SK-N-MC (cell line): ENCODE measurements at regions not wholly inside any gene's neighbourhood (a gene's known extent, or its start where the extent isn't known, plus 50 kb on each side); places are given as distances from the start of the nearest gene placed in this dataset.

ENCODE experiments used
- DNase-seq: peaks from one replicate; pipeline ENCODE4 v3.0.0-alpha.2; 2011; ENCODE audit warnings: low read depth, low spot score
- H3K27ac ChIP-seq: fragments of 200-600 bp; sonication (generic); 2 replicates; pipeline ENCODE4 v1.5.1; 2016; ENCODE audit warnings: mixed run types
- H3K36me3 ChIP-seq: fragments of 200-600 bp; sonication (generic); 2 replicates; pipeline ENCODE4 v1.6.1; 2017; ENCODE audit warnings: antibody characterized with exemption, low read length, mixed read lengths; ENCODE audit not compliant: insufficient read depth
- H3K4me3 ChIP-seq: fragments of 200-600 bp; sonication (generic); 2 replicates; pipeline ENCODE4 v1.5.1; 2016
- H3K9ac ChIP-seq: fragments of 200-600 bp; sonication (generic); 2 replicates; pipeline ENCODE4 v1.8.0; 2017; ENCODE audit warnings: mixed run types, mixed read lengths; ENCODE audit not compliant: insufficient read length
- H3K9me3 ChIP-seq: fragments of 200-600 bp; sonication (generic); 2 replicates; pipeline ENCODE4 v1.6.1; 2017; ENCODE audit warnings: low read depth, mild to moderate bottlenecking, antibody characterized with exemption, low read length, moderate library complexity, mixed read lengths
- EZH2 ChIP-seq: fragments of 200-600 bp; sonication (generic); IDR thresholded peaks from one replicate; pipeline ENCODE4 v1.6.1; 2017; ENCODE audit warnings: antibody characterized with exemption
- FOXP2 ChIP-seq: optimal IDR thresholded peaks from 2 replicates; pipeline ENCODE3; 2011; ENCODE audit warnings: mild to moderate bottlenecking, moderate library complexity; ENCODE audit not compliant: insufficient read depth; ENCODE audit errors: extremely low read length, control extremely low read depth
- POLR2AphosphoS5 ChIP-seq: IDR thresholded peaks from 2 replicates; pipeline ENCODE4 v1.6.1; 2012; ENCODE audit warnings: mild to moderate bottlenecking, low read depth, low read length, borderline replicate concordance

DNA sequence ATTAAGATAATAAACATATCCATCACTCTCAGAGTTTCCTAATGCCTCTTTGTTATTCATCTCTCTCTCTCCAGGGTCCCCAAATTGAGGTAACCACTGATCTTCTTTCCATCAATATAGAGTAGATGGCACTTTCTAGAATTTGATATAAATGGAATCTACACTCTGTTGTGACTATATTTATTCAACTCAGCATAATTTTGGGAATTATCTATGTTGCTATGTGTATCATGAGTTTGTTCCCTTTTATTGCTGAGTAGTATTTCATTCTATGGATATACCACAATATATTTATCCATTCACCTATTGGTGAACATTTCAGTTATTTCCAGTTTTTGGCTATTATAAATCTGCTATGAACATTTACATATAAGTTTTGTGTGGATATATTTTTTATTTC, 230.7 kb downstream of the HLX start:
- no peaks in the 10 kb centered on the region for H3K36me3 ChIP-seq
- DNase-seq: no peak
- TF ChIP-seq FOXP2 (no peak), POLR2AphosphoS5 (no peak), EZH2 (no peak)
- no peaks in the 10 kb centered on the region for H3K9me3 ChIP-seq
- H3K9ac ChIP-seq: no peak overlapping the region
- no peak overlapping the region for H3K4me3 ChIP-seq
- H3K27ac ChIP-seq: no peak overlapping the region

DNA sequence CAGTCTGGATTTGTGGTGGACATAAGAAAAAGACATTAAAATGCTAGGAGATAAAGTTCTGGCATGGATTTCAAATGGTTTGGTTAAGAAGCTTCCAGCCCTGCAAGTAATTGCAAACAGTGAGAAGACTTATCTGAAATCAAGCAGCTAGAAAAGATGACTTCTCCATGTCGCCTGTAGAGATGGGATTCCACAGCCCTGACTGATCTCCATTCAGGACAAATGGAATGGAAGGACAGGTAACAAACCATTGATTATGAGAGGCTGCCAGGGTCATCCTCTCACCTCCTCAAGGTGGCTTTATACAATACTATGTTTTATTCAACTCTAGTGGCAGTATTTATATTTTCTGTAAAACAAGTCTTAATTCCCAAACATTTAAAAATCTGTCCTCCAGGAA, 237.9 kb downstream of the HLX start:
- no peak overlapping the region for H3K27ac ChIP-seq
- no peak overlapping the region for H3K4me3 ChIP-seq
- no peaks in the 10 kb centered on the region for H3K9me3 ChIP-seq
- no peak overlapping the region for H3K9ac ChIP-seq
- DNase-seq: no peak
- TF ChIP-seq FOXP2 (no peak), POLR2AphosphoS5 (no peak), EZH2 (no peak)
- H3K36me3 ChIP-seq: no peaks in the 10 kb centered on the region

DNA sequence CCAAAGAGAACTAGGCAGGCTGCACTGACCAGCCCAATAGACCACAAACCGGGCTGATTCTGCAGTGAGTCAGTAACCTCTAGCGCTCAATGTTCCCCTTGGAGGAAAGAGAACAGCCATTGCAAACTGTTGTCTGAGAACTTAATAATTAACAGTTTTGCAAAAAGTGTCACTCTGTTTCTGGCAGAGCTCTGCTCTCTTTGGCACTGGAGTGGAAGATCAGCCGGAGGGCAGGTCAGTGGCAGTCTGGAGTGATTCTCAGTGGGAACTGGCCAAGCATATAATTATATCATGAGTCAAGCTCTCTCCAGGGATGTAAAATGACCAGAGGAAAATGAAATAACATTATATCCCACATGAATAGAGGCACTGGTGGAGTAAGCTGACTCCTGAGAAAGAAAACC, 238.3 kb downstream of the HLX start:
- no peak for DNase-seq
- H3K27ac ChIP-seq: no peak overlapping the region
- no peaks in the 10 kb centered on the region for H3K36me3 ChIP-seq
- no peak overlapping the region for H3K4me3 ChIP-seq
- H3K9ac ChIP-seq: no peak overlapping the region
- TF ChIP-seq POLR2AphosphoS5: no peak
- no peak for TF ChIP-seq EZH2
- TF ChIP-seq FOXP2: no peak
- no peaks in the 10 kb centered on the region for H3K9me3 ChIP-seq

DNA sequence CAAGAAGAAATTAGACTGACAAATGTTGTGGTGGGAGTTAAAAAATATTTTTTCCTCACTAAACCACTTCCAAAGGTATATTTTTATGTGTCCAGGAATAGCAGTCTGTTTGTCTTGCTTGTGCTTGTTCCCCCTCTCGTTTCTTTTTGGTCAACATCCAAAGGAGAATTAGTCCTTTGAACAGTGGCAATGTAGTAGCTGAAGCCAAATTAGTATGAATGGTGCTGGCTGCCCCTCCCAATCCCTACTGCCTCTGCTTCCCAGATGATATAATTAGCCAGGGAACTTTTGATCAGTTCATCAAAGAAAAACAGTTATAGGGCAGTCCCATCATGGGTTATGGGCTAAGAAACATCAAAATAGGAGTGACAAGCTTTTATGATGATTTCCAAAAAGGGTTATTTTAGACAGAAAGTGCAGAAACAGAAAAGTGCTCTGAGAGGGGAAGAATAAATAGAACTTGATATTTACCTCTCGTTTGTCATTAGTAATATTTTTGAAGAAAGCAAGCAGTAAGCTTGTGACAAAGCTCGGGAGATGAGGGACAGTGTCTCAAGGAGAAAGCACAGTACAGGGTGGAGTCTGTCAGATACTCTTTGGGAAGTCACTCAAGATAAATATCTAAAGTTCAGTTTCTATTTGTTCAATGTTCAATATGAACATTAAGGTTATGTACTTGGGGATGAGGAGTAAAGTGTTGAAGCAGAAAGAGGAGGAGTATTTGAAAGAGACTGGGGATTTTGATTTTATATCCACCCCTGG, 239.1 kb downstream of the HLX start:
- H3K4me3 ChIP-seq: no peak overlapping the region
- TF ChIP-seq POLR2AphosphoS5 (no peak), EZH2 (no peak), FOXP2 (no peak)
- no peak overlapping the region for H3K9ac ChIP-seq
- no peaks in the 10 kb centered on the region for H3K9me3 ChIP-seq
- no peaks in the 10 kb centered on the region for H3K36me3 ChIP-seq
- no peak for DNase-seq
- H3K27ac ChIP-seq: no peak overlapping the region

DNA sequence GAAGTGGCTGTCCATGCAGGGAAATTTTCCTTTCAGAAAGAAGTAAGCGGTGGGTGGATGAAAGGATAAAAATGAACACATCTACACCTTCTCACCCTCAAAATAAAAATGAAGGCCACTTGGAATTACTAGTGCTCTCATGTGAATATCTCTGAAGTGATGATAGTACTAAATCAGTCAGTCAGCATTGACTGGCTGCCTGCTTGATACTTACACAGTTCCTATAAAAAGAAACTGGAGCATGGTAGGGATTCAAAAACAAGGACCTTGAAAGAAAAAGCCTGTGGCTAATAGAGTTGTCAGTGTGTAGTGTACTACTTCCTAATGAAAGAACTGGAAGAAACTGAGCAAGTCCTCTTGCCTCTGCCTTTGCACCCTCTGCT, 239.7 kb downstream of the HLX start:
- Histone ChIP-seq H3K9me3 (no peaks in the 10 kb centered on the region), H3K27ac (no peak overlapping the region), H3K36me3 (no peaks in the 10 kb centered on the region), H3K9ac (no peak overlapping the region), H3K4me3 (no peak overlapping the region)
- no peak for TF ChIP-seq EZH2
- no peak for TF ChIP-seq FOXP2
- no peak for TF ChIP-seq POLR2AphosphoS5
- no peak for DNase-seq

DNA sequence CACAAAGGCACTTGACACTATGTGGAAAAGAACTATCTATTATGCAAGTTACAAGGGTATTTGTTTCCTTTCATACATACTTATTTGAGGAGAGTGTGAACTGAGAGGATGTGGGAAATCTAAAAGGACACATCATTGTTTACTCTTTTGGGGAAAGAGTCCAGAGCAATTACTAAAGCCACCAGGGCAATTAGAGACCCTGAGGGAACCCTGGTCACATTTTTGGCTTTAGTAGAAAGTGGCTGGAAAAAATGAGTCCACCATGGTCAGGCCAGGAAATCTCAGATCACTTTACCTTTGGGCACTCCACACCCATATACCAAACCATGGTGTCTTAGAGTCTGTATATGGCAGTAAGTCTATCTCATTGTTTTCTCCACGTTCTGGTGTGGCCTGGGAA, 243.3 kb downstream of the HLX start:
- no peaks in the 10 kb centered on the region for H3K36me3 ChIP-seq
- DNase-seq: no peak
- TF ChIP-seq EZH2 (no peak), FOXP2 (no peak), POLR2AphosphoS5 (no peak)
- no peaks in the 10 kb centered on the region for H3K9me3 ChIP-seq
- no peak overlapping the region for H3K9ac ChIP-seq
- no peak overlapping the region for H3K27ac ChIP-seq
- no peak overlapping the region for H3K4me3 ChIP-seq

DNA sequence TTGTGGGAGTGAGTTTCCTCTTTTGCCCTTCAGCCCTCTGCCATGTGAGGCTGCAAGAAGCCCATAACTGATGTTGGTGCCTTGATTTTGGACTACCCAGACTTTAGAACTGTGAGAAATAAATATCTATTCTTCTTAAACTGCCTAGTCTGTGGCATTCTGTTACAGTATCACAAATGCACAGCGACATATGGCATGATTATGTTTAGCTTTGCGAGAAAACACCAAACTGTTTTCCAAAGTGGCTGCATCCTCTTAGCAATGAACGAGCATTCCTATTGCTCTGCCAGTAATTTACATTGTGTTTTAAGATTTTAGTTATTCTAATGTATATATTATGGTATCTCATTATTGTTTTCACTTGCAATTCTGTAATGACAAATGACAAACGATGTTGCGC, 246.7 kb downstream of the HLX start:
- DNase-seq: no peak
- H3K9me3 ChIP-seq: no peaks in the 10 kb centered on the region
- no peaks in the 10 kb centered on the region for H3K36me3 ChIP-seq

DNA sequence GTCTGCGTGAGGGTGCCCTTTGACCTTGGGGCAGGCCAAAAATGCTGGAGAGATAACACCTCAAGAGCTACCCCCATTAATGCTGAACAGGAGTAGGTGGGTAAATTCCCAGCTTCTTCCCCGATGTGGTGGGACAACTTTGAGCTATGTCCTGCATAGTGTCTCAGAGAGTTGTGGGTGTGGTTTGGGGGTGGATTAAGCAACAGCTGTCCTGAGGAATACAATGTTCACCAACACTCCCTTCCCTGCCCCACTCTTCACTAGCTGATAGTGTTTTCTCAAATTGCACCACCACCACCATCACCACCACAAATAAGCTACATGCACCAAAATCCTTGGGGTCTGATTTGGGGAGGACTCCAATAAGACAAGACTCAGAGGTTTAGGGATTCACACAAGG, 258.4 kb downstream of the HLX start:
- Histone ChIP-seq H3K36me3 (no peaks in the 10 kb centered on the region), H3K9me3 (no peaks in the 10 kb centered on the region), H3K4me3 (no peak overlapping the region), H3K27ac (no peak overlapping the region), H3K9ac (no peak overlapping the region)
- no peak for DNase-seq
- TF ChIP-seq POLR2AphosphoS5 (no peak), EZH2 (no peak), FOXP2 (no peak)

More for the DNA sequence above, 246.7 kb downstream of the HLX start:
- H3K4me3 ChIP-seq: no peak overlapping the region
- H3K27ac ChIP-seq: no peak overlapping the region
- no peak overlapping the region for H3K9ac ChIP-seq
- TF ChIP-seq POLR2AphosphoS5 (no peak), EZH2 (no peak), FOXP2 (no peak)

DNA sequence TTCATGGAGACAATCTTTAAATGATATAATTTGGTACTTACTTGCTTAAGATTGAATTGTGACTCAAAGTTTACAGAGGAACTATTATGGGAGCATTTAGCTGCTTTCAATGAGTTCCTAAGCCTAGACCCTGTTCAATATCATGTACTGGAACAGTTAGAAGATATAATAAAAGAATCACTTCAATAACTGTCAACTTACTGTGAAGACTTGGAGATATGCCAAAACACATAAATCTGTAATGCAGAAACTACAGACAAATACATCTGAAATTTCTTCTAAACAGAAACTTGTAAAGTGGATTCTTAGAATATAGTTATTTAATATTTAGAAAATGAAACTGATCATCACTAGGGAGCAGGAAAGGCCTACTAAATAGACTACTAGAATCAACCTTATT, 259.3 kb downstream of the HLX start:
- H3K9me3 ChIP-seq: no peaks in the 10 kb centered on the region
- TF ChIP-seq EZH2 (no peak), POLR2AphosphoS5 (no peak), FOXP2 (no peak)
- H3K9ac ChIP-seq: no peak overlapping the region
- no peak for DNase-seq
- H3K27ac ChIP-seq: no peak overlapping the region
- no peaks in the 10 kb centered on the region for H3K36me3 ChIP-seq
- H3K4me3 ChIP-seq: no peak overlapping the region
